HTR-8/SVneo (cell line): ENCODE measurements at regions not wholly inside any gene's neighbourhood (a gene's known extent, or its start where the extent isn't known, plus 50 kb on each side); places are given as distances from the start of the nearest gene placed in this dataset.

Experiments used
- DNase-seq: peaks from one replicate; pipeline ENCODE4 v3.0.0; 2011; ENCODE audit warnings: low spot score, mixed read lengths; ENCODE audit not compliant: insufficient read length
- FAIRE-seq: peaks from 2 replicates; lab custom pipeline; 2011; peaks lifted over from hg19 to GRCh38; lab: Jason Lieb, UNC

- no peak for FAIRE-seq
Measured at GRCh38 chr13:50369646-50370045, 354.4 kb downstream of the KCNRG start.

GRCh38 chr13:50370303-50370950 lies 355.2 kb downstream of the KCNRG start:
- DNase-seq: no peak

More at GRCh38 chr13:50369646-50370045, 354.4 kb downstream of the KCNRG start:
- DNase-seq: no peak

GRCh38 chr13:50374517-50374916 lies 359.3 kb downstream of the KCNRG start:
- DNase-seq (no peak), FAIRE-seq (no peak)

More at GRCh38 chr13:50370303-50370950, 355.2 kb downstream of the KCNRG start:
- no peak for FAIRE-seq

GRCh38 chr13:50375792-50376191 lies 360.5 kb downstream of the KCNRG start:
- FAIRE-seq: no peak
- DNase-seq: no peak

DNA sequence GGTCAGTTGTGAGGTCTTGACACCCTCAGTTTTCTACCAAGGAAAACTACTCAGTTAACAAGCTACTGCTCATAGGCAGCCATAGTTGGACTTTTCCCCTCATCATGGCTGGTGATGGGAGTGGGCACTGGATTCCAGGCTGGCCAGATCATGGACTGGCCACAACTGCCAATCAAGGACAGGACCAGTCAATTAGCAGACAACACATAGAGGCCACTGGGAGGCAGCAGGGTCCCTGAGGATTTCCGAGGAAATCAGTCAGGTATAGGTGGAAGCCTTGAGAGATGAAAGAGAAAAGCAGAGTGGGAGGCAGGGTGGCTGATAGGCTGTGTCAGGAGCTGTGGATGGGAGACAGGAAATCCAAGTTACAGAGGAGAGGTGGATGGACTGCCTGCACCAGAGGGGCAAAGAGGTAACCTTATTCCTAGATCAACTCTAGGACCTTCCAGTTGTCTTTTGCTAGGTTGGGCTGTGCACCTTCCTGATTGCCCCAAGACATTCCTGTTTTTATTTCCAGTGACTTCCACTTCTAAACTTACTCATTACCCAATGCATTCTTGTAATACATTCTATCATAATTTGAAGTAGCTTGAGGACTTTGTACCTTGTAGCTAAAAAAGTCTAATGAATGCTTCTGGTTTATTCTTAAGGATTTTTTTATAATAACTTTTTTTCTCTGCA lies 361.8 kb downstream of the KCNRG start:
- DNase-seq (no peak), FAIRE-seq (no peak)

GRCh38 chr13:50377726-50378270 lies 362.6 kb downstream of the KCNRG start:
- no peak for DNase-seq
- FAIRE-seq: no peak

DNA sequence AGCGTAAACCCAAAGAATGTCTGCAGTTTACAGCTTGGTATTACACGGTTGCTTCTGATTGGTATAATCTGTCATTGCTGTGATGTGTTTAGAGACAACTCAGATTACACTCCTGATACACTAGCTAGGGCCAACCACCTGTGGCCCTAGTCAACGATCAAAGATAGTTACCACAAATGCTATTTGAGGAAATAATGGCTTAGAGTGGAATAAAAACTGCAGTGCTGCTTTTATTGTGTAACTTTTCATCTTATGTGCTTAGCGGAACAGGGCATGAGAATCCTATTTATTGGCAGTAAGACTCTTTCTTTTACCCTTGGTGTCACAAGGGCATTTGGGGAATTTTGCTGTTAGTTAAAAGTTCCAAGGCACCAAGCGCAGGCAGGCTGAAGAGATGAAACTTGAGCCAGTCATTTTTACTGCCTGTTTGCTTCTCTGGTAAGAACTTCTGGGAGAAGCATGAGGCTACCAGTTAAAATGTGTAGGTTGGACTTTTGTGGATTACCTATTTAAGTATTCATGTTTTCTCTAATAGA lies 363.3 kb downstream of the KCNRG start:
- FAIRE-seq: no peak
- DNase-seq: no peak

DNA sequence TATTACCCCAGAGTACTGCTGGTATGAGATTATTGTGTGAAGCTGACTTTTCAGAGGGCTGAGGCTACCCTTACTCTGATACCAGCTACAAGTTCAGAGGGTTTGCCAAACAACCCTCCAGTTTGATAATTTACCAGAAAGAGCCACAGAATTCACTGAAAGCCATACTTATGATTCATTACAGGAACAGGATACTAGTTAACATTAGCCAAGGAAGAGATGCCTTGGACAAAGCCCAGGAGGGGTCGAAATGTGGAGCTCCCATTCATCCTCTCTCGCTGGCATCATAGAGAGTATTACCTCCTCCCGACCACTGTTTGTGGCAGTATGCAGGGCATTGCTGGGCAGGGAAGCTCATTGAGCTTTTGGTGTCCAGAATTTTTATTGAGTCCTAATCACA lies 364.3 kb downstream of the KCNRG start:
- FAIRE-seq (no peak), DNase-seq (no peak)

DNA sequence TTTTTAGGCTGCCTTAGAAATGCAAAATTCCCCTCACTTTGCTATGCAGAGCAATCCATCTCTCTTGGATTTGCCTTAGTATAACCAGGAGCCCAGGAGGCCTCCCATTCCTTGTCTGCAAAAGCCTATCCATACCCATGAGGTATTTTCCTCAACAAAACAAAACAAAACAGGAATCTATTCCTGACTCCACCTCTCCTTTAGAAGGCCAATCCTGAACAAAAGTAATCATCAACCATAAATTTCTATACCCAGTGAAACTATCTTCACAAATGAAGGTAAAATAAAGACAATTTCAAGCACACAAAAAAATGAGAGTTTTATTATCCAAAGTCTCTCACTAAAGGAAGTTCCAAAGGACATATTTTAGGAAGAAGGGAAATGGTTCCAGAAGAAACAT lies 365.7 kb downstream of the KCNRG start:
- FAIRE-seq (no peak), DNase-seq (no peak)

DNA sequence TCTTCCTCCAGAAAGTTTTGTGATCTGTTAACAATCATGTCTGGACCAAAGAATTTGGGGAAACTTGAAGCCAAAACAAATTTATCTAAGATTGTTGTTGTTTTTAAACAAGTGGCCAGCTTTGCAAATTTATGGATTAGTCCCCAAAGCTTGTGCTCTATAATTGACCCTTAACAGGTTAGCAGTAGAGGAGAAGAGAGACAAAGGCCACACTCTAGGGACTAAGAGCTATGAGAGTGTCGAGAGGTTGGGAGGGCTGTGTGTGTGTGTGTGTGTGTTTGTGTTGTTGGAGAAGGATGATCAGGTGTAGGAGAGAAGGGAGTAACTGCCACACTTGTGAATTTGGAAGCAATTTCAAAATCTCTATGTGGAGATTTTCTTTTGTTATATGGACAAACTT lies 367.3 kb downstream of the KCNRG start:
- no peak for FAIRE-seq
- no peak for DNase-seq

GRCh38 chr13:50382951-50383350 lies 367.7 kb downstream of the KCNRG start:
- DNase-seq (no peak), FAIRE-seq (no peak)

GRCh38 chr13:50384724-50385123 lies 369.5 kb downstream of the KCNRG start:
- no peak for DNase-seq
- no peak for FAIRE-seq

- DNase-seq (peak; percentile 10), FAIRE-seq (no peak)
Measured at GRCh38 chr13:50386541-50387050, 371.4 kb downstream of the KCNRG start.

- FAIRE-seq (no peak), DNase-seq (peak; percentile 17)
Measured at GRCh38 chr13:50387051-50387581, 371.9 kb downstream of the KCNRG start.

GRCh38 chr13:50388481-50388880 lies 373.2 kb downstream of the KCNRG start:
- no peak for DNase-seq
- FAIRE-seq: no peak

DNA sequence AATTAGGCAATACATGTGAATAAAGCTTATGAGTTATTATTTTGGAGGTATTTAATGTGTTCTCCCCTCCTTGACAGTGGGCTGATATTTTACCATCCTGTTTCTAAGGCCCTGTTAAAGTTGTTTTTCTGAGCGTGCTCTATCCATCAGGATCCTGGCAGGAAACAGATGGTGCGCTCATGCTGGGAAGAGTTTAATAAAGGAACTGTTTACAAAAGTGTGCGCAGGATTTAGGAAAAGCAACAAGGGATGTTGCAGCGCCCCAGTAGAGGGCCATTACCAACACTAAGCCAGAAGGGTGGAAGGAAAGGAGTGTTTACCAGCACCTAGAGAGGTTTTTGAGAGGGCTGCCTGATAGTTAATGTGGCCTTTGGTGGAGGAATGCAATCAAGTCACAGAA lies 374.5 kb downstream of the KCNRG start:
- DNase-seq (no peak), FAIRE-seq (no peak)

GRCh38 chr13:50390503-50391248 lies 375.4 kb downstream of the KCNRG start:
- FAIRE-seq (no peak), DNase-seq (no peak)

GRCh38 chr13:50392977-50393376 lies 377.7 kb downstream of the KCNRG start:
- DNase-seq (no peak), FAIRE-seq (no peak)

- DNase-seq (no peak), FAIRE-seq (no peak)
Measured at GRCh38 chr13:50393628-50394027, 378.4 kb downstream of the KCNRG start.

- no peak for FAIRE-seq
- DNase-seq: no peak
Measured at GRCh38 chr13:50396001-50396400, 380.8 kb downstream of the KCNRG start.
